ENCODE measurements at regions not wholly inside any gene's neighbourhood (a gene's known extent, or its start where the extent isn't known, plus 50 kb on each side); places are given as distances from the start of the nearest gene placed in this dataset.

DNA sequence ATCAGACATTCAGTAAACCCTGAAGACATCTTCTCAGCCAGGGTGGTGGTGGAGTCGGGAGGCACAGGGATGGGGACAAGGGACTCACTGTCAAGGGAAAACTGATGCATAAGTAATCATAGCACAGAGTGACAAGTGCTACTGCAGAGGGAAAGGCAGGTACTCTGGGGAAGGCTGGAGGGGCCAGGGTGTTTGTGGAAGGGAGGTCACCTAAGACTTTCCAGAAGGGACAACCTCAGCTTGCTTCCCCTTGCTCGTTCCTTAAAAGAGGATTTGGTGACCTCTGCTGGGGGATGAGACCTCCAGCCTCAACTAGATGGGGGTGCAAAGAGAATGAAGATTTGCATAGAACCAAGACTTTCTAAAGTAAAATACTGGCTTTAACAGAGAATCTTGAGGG lies 99.5 kb downstream of the SLC4A3 start:
- TF ChIP-seq, protein P1, sequence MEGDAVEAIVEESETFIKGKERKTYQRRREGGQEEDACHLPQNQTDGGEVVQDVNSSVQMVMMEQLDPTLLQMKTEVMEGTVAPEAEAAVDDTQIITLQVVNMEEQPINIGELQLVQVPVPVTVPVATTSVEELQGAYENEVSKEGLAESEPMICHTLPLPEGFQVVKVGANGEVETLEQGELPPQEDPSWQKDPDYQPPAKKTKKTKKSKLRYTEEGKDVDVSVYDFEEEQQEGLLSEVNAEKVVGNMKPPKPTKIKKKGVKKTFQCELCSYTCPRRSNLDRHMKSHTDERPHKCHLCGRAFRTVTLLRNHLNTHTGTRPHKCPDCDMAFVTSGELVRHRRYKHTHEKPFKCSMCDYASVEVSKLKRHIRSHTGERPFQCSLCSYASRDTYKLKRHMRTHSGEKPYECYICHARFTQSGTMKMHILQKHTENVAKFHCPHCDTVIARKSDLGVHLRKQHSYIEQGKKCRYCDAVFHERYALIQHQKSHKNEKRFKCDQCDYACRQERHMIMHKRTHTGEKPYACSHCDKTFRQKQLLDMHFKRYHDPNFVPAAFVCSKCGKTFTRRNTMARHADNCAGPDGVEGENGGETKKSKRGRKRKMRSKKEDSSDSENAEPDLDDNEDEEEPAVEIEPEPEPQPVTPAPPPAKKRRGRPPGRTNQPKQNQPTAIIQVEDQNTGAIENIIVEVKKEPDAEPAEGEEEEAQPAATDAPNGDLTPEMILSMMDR (conservative IDR thresholded peaks at IDR 0.05; ENCODE audit: low read depth, low read length): peak; percentile 36
- no peak overlapping the region for H3K4me3 ChIP-seq (ENCODE audit: low read length)
- DNase-seq (ENCODE audit: low read depth): no peak

DNA sequence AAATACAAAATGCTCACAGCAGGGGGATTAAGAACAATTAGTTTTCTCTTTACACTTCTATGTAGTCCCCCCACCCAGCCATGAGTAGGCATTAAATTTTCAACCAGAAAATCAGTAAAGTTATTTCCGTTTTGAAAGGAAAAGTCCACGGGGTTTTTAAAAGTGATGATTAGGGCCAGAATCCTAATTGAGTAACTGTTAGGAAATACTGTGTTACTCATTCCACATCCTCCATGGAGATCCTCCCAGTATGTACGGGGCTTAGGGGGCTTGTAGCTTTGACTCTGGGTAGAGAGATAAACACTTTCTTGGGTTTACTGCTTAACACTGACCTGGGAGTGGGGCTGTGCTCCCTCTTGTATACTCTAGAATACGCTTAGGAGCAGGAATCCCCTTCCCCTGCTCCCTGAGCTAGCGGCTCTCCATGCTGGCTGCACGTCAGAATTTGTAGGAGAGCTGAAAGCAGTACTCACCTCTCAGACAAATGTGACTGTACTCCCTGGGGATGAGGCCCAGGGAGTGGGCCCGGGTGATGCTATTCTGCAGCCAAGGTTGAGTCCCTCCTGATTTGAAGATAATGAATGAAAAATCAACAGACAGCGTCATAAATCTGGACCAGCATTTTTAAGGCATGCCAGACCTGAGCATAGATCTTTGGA lies 100.5 kb downstream of the SLC4A3 start:
- TF ChIP-seq, protein P1 (conservative IDR thresholded peaks at IDR 0.05; ENCODE audit: low read depth, low read length): no peak
- no peak for DNase-seq (ENCODE audit: low read depth)
- no peak overlapping the region for H3K4me3 ChIP-seq (ENCODE audit: low read length)

DNA sequence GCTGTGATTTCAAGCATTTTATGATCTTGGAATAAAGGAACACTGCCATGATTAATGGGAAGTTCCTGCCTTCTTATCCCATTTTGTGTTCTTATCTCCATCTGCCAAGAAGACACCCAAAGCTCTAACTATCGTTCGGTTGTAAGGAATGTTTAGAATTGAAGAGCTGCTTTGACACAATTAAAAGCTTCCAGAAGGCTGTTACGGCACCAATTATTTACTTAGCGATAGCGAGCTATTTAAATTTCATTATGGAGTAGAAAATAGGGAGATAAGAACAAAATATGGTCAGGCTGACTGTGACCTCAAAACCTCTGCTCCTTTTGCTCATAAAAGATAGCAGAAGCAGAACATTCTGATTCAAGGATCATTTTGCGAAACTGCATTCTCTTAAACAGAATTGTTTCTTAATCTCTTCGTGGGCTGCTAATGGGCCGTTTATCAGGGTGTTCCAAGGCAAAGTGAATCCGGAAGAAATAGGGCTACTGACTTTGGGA lies 101.6 kb downstream of the SLC4A3 start:
- H3K4me3 ChIP-seq (ENCODE audit: low read length): no peak overlapping the region
- no peak for DNase-seq (ENCODE audit: low read depth)
- TF ChIP-seq, protein P1 (conservative IDR thresholded peaks at IDR 0.05; ENCODE audit: low read depth, low read length): no peak

DNA sequence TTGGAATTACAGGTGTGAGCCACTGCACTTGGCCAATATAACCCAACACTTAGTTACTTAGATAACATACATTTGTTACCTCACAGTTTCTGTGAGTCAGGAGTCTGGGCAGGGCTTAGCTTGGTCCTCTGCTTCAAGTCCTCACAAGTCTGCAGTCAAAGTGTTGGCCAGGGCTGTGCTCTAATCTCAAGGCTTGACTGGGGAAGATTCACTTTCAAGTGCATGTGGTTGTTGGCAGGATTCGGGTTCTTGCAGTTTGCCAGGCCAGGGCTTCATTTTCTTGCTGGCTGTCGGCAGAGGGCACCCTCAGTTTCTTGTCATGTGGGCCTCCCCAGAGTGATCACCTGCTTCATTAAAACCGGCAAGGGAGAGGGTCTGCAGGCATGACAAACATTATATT lies 103.7 kb downstream of the SLC4A3 start:
- no peak overlapping the region for H3K4me3 ChIP-seq (ENCODE audit: low read length)
- no peak for DNase-seq (ENCODE audit: low read depth)
- TF ChIP-seq, protein P1 (conservative IDR thresholded peaks at IDR 0.05; ENCODE audit: low read depth, low read length): no peak

DNA sequence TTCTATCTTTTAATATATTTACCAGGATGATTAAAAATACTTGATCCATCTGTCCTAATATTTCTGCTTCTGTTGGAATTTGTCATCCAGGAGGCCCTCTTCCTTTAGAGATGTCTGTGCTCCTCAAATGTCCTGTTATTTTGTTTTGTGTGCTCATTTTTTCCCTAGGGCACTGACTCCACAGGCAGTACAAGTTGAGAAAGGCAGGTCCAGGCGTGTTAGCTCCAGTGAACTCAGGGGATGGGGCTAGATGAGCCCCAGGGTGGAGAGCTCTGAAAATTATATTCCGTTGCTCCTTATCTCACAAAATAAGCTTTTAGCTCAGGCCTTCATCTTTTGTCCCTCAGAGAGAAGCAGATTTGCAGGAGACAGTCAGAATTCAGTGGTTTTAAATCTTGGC lies 105.7 kb downstream of the SLC4A3 start:
- no peak for DNase-seq (ENCODE audit: low read depth)
- TF ChIP-seq, protein P1 (conservative IDR thresholded peaks at IDR 0.05; ENCODE audit: low read depth, low read length): no peak
- no peak overlapping the region for H3K4me3 ChIP-seq (ENCODE audit: low read length)

DNA sequence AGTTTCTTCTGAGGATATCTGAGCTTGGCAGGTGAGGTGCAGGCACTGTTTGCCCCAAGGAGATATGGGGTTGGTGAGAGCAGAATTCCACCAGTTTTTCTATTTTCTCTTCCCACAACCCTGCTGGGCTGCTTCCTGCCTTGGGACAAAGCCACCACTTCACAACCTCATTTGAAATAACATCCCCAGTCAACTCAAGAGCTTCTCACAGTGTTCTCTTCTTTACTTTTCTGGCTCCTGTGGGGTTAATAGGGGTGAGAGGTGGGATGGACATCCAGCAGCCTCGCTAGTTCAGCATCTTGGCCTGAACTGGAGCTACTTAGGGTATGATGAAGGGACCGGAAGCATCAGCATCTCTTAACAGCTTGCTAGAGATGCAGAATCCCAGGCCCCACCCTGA lies 106.3 kb downstream of the SLC4A3 start:
- no peak overlapping the region for H3K4me3 ChIP-seq (ENCODE audit: low read length)
- no peak for DNase-seq (ENCODE audit: low read depth)
- TF ChIP-seq, protein P1 (conservative IDR thresholded peaks at IDR 0.05; ENCODE audit: low read depth, low read length): no peak

DNA sequence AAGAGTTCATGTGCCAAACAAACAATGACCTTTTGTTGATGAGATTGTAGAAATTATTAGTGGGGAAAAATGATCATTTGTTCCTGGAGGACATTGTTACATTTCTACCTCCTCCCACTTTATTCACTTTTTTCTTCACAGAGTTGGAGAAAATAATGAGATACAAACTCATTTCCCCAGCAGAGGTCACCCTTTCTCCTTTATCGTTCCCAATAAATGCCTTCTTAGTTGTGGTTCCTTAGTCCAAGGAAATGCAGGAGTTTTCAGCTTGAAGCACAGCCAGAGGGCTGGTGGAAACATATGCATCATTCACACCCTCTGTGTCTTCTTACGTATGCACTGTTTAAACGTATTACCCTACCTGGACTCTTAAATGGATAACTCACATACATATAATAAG lies 108.8 kb downstream of the SLC4A3 start:
- H3K4me3 ChIP-seq (ENCODE audit: low read length): no peak overlapping the region
- TF ChIP-seq, protein P1 (conservative IDR thresholded peaks at IDR 0.05; ENCODE audit: low read depth, low read length): peak; percentile 50
- DNase-seq (ENCODE audit: low read depth): no peak
